Lower lobe of right lung (tissue), 2 donors: ENCODE measurements at regions not wholly inside any gene's neighbourhood (a gene's known extent, or its start where the extent isn't known, plus 50 kb on each side); places are given as distances from the start of the nearest gene placed in this dataset.

Experiments used
- ATAC-seq, 2 donors: fragments of 200-7000 bp; cut with Tn5 transposase; one replicate each; pipeline ENCODE4 v1.9.1; 2020 to 2022; ENCODE audit warnings: mild to moderate bottlenecking in 2 of 2, moderate library complexity in 2 of 2
- DNase-seq: peaks from one replicate; pipeline ENCODE4 v3.0.0-alpha.2; 2020
- H3K27ac ChIP-seq: fragments of 200-600 bp; one replicate; pipeline ENCODE4 v1.8.0; 2022
- H3K27me3 ChIP-seq: fragments of 200-600 bp; one replicate; pipeline ENCODE4 v1.8.0; 2022; ENCODE audit warnings: low read depth
- H3K36me3 ChIP-seq: fragments of 200-600 bp; one replicate; pipeline ENCODE4 v1.8.0; 2022; ENCODE audit warnings: mild to moderate bottlenecking
- H3K4me1 ChIP-seq: fragments of 200-600 bp; one replicate; pipeline ENCODE4 v1.8.0; 2022
- H3K4me3 ChIP-seq: fragments of 200-600 bp; one replicate; pipeline ENCODE4 v1.8.0; 2022; ENCODE audit warnings: mild to moderate bottlenecking
- H3K9me3 ChIP-seq: fragments of 200-600 bp; one replicate; pipeline ENCODE4 v1.8.0; 2022
- CTCF ChIP-seq: fragments of 200-600 bp; IDR thresholded peaks from one replicate; pipeline ENCODE4 v1.8.0; 2022; ENCODE audit warnings: antibody characterized with exemption, mild to moderate bottlenecking
- intact Hi-C: fragments of 100-400 bp; cut with DNase I; formaldehyde crosslinking; loops from one replicate; pipeline ENCODE4 v1.11.0; 2022
- donor health status: DM: no; HTN: yes; CAD: no; lungs with severe emphysema.

GRCh38 chr9:81256368-81256767 lies 433.0 kb downstream of the TLE1 start:
- no peak for TF ChIP-seq CTCF
- Histone ChIP-seq H3K4me1 (no peaks in the 10 kb centered on the region), H3K27ac (no peak overlapping the region), H3K9me3 (no peaks in the 10 kb centered on the region), H3K27me3 (no peaks in the 10 kb centered on the region), H3K4me3 (no peak overlapping the region), H3K36me3 (no peaks in the 10 kb centered on the region)
- DNase-seq (no peak), ATAC-seq (no peak)
- intact Hi-C loops, result no loop called here

GRCh38 chr9:81250606-81251005 lies 438.7 kb downstream of the TLE1 start:
- intact Hi-C loops, result no loop called here
- no peak for DNase-seq
- no peaks in the 10 kb centered on the region for H3K27me3 ChIP-seq
- H3K27ac ChIP-seq, result no peak overlapping the region
- no peaks in the 10 kb centered on the region for H3K9me3 ChIP-seq
- no peak for TF ChIP-seq CTCF
- H3K4me3 ChIP-seq, result no peak overlapping the region
- no peaks in the 10 kb centered on the region for H3K36me3 ChIP-seq
- H3K4me1 ChIP-seq, result no peaks in the 10 kb centered on the region
- ATAC-seq, result no peak

- Histone ChIP-seq H3K4me3 (no peak overlapping the region), H3K9me3 (no peaks in the 10 kb centered on the region), H3K27me3 (no peaks in the 10 kb centered on the region), H3K36me3 (no peaks in the 10 kb centered on the region), H3K4me1 (no peaks in the 10 kb centered on the region), H3K27ac (no peak overlapping the region)
- ATAC-seq, result no peak
- TF ChIP-seq CTCF, result no peak
- intact Hi-C loops, result no loop called here
- DNase-seq, result no peak
Measured at GRCh38 chr9:81250041-81250440, 439.3 kb downstream of the TLE1 start.

GRCh38 chr9:81245254-81245956 lies 443.9 kb downstream of the TLE1 start:
- Histone ChIP-seq H3K4me1 (no peaks in the 10 kb centered on the region), H3K36me3 (no peaks in the 10 kb centered on the region), H3K4me3 (no peak overlapping the region), H3K9me3 (no peaks in the 10 kb centered on the region), H3K27me3 (no peaks in the 10 kb centered on the region), H3K27ac (no peak overlapping the region)
- TF ChIP-seq CTCF, result no peak
- DNase-seq (no peak), ATAC-seq (no peak)
- intact Hi-C loops, result no loop called here

GRCh38 chr9:81244631-81245030 lies 444.7 kb downstream of the TLE1 start:
- Histone ChIP-seq H3K27me3 (no peaks in the 10 kb centered on the region), H3K36me3 (no peaks in the 10 kb centered on the region), H3K27ac (no peak overlapping the region), H3K9me3 (no peaks in the 10 kb centered on the region), H3K4me1 (no peaks in the 10 kb centered on the region), H3K4me3 (no peak overlapping the region)
- intact Hi-C loops, result no loop called here
- DNase-seq (no peak), ATAC-seq (no peak)
- TF ChIP-seq CTCF, result no peak
